Ishikawa (cell line): ENCODE measurements at regions not wholly inside any gene's neighbourhood (a gene's known extent, or its start where the extent isn't known, plus 50 kb on each side); places are given as distances from the start of the nearest gene placed in this dataset.

Experiments used
- CEBPB ChIP-seq: IDR thresholded peaks from 2 replicates; pipeline ENCODE4 v1.6.1; 2012
- CREB1 ChIP-seq: IDR thresholded peaks from 2 replicates; pipeline ENCODE4 v1.6.1; 2012; ENCODE audit warnings: low read depth
- EGR1 ChIP-seq: IDR thresholded peaks from 2 replicates; pipeline ENCODE4 v1.6.1; 2012
- EP300 ChIP-seq: IDR thresholded peaks from 2 replicates; pipeline ENCODE4 v1.6.1; 2012; ENCODE audit warnings: borderline replicate concordance
- FOXM1 ChIP-seq: IDR thresholded peaks from 2 replicates; pipeline ENCODE4 v1.6.1; 2012; ENCODE audit warnings: low read depth, borderline replicate concordance
- NFIC ChIP-seq: IDR thresholded peaks from 2 replicates; pipeline ENCODE4 v1.6.1; 2012
- RAD21 ChIP-seq: IDR thresholded peaks from 2 replicates; pipeline ENCODE4 v1.6.1; 2012; ENCODE audit warnings: low read depth
- TAF1 ChIP-seq: IDR thresholded peaks from 2 replicates; pipeline ENCODE4 v1.6.1; 2012; ENCODE audit warnings: low read depth, mild to moderate bottlenecking
- TCF12 ChIP-seq: IDR thresholded peaks from 2 replicates; pipeline ENCODE4 v1.6.1; 2012; ENCODE audit warnings: low read depth
- TEAD4 ChIP-seq: IDR thresholded peaks from 2 replicates; pipeline ENCODE4 v1.6.1; 2012
- YY1 ChIP-seq: IDR thresholded peaks from 2 replicates; pipeline ENCODE4 v1.6.1; 2012; ENCODE audit warnings: low read depth
- ZBTB7A ChIP-seq: IDR thresholded peaks from 2 replicates; pipeline ENCODE4 v1.6.1; 2012; ENCODE audit warnings: low read depth
- TF ChIP-seq, protein P1 (sequence below): IDR thresholded peaks from 2 replicates; pipeline ENCODE4 v1.6.1; 2012
- TF ChIP-seq, protein P2 (sequence below): IDR thresholded peaks from 2 replicates; pipeline ENCODE4 v1.6.1; 2012
- TF ChIP-seq, protein P3 (sequence below): IDR thresholded peaks from 2 replicates; pipeline ENCODE4 v1.6.1; 2012; ENCODE audit warnings: low read depth, mild to moderate bottlenecking

DNA sequence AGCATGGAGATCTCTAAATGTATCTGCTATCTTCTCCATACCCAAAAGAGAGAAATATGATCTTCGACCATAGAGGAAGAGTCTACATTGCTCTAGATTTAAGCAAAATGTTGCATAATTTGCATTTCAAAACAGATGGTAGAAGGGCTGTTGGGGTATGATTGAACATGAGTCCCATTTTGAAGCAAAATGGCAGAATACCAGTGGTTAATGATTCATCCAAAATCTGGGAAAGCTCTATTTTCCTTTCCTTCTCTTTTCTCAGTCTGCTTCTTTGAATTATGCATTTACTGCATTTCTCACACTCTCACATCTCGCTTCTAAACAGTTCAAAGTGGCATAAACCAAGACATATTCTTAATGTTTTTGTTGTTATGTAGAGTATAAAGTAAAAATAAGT is 178.5 kb downstream of the MACC1 start:
- TF ChIP-seq TCF12: no peak
- TF ChIP-seq ZBTB7A: no peak
- no peak for TF ChIP-seq EP300
- no peak for TF ChIP-seq CREB1
- TF ChIP-seq RAD21: no peak
- TF ChIP-seq, protein P1, sequence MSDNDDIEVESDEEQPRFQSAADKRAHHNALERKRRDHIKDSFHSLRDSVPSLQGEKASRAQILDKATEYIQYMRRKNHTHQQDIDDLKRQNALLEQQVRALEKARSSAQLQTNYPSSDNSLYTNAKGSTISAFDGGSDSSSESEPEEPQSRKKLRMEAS: no peak
- no peak for TF ChIP-seq EGR1
- TF ChIP-seq FOXM1: no peak
- no peak for TF ChIP-seq CEBPB
- TF ChIP-seq YY1: no peak
- no peak for TF ChIP-seq NFIC

DNA sequence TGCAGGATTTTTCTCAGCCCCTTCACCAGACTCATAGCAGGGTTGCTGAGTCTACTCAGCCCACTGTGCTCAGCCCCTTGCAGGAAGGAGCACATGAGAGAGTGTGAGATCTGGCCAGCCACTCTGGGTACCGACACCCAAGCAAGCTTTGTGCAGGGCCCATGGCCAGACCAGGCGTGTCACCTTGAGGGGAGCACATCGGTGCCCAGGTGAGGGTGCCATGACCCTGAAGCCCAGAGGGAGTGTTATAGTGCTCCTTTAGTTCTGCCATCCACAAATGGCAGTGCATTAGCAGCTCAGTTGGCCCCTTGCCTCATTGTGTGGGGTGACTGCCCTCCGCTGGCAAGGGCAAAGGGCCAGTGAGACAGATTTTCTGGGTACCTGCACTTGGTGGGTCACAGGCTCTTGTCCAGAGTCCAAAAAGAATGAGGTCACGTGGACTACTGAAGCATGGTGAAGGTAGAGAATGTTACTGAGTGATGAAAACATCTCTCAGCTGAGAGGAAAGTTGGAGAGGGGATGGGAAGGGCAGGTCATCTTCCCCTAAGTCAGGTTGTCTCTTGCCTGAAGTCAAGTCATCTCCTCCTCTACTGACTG is 181.8 kb downstream of the MACC1 start:
- TF ChIP-seq NFIC (no peak), CREB1 (no peak), YY1 (no peak), TAF1 (no peak), CEBPB (no peak), TEAD4 (no peak), FOXM1 (no peak), TCF12 (no peak), EGR1 (no peak), ZBTB7A (no peak), EP300 (no peak), RAD21 (no peak)
- TF ChIP-seq, protein P2, sequence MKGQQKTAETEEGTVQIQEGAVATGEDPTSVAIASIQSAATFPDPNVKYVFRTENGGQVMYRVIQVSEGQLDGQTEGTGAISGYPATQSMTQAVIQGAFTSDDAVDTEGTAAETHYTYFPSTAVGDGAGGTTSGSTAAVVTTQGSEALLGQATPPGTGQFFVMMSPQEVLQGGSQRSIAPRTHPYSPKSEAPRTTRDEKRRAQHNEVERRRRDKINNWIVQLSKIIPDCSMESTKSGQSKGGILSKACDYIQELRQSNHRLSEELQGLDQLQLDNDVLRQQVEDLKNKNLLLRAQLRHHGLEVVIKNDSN: no peak
- TF ChIP-seq, protein P1: no peak
- TF ChIP-seq, protein P3, sequence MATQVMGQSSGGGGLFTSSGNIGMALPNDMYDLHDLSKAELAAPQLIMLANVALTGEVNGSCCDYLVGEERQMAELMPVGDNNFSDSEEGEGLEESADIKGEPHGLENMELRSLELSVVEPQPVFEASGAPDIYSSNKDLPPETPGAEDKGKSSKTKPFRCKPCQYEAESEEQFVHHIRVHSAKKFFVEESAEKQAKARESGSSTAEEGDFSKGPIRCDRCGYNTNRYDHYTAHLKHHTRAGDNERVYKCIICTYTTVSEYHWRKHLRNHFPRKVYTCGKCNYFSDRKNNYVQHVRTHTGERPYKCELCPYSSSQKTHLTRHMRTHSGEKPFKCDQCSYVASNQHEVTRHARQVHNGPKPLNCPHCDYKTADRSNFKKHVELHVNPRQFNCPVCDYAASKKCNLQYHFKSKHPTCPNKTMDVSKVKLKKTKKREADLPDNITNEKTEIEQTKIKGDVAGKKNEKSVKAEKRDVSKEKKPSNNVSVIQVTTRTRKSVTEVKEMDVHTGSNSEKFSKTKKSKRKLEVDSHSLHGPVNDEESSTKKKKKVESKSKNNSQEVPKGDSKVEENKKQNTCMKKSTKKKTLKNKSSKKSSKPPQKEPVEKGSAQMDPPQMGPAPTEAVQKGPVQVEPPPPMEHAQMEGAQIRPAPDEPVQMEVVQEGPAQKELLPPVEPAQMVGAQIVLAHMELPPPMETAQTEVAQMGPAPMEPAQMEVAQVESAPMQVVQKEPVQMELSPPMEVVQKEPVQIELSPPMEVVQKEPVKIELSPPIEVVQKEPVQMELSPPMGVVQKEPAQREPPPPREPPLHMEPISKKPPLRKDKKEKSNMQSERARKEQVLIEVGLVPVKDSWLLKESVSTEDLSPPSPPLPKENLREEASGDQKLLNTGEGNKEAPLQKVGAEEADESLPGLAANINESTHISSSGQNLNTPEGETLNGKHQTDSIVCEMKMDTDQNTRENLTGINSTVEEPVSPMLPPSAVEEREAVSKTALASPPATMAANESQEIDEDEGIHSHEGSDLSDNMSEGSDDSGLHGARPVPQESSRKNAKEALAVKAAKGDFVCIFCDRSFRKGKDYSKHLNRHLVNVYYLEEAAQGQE: no peak

DNA sequence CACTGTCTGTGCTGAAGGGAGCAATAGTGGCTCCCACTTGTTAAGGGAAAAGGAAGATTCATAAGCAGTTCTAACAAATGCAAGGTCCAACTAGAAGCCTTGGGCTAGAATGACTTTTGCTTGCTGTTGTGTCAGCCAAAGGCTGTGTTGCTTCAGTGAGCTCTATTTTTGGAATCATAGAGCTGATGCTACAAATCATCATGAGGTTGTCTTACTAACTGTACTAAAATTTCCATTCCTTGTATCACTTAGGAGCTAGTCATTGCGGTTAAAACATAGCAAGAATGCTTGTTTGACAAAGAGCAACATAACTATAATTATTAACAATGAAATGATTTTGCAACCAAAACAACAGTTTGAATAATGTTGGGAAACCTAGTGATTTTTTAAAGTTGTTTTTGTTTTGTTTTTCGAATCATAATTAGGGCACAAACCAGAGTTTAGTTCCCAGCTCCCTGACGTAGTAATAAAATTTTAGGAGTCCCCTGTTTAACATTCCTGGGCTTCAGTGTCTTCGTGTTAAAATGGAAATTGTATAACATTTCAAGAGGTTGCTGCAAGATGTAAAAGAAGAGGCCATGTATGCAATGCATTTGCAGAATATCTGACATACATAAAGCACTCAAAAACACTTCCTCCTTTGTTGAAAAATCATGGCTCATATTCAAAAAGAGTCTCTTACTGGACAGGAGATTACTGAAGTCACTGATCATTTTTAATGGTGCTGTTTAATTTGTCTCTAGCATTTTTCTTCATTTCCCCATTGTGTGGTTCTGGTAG is 183.4 kb downstream of the MACC1 start:
- TF ChIP-seq YY1 (no peak), TEAD4 (no peak), EP300 (no peak), NFIC (no peak), TCF12 (no peak), FOXM1 (no peak), ZBTB7A (no peak), RAD21 (no peak), EGR1 (no peak), CREB1 (no peak), TAF1 (no peak), CEBPB (no peak)
- TF ChIP-seq, protein P3: no peak
- TF ChIP-seq, protein P1: no peak
- TF ChIP-seq, protein P2: no peak

DNA sequence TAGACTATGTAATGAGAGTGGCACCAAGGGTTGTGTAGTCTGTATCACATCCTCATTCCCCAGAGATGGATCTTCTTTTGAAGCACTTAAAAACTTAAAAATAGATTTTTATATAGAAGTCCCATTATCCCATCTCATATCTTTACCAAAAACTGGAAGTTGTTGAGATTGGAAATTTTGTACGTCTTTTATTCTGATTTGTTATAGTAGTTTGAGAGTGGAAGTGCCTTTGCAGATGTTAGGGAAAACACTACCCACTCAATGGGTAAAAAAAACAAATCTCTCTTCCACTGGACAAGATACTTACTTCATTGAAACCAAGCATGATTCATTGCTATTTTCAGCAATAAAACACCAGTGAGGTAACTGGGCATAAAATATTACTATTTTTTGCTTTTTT is 184.4 kb downstream of the MACC1 start:
- TF ChIP-seq CREB1 (no peak), TCF12 (no peak), TAF1 (no peak), RAD21 (no peak), ZBTB7A (no peak), CEBPB (no peak), TEAD4 (no peak)
- TF ChIP-seq, protein P2: no peak

- no peak for TF ChIP-seq EP300
- TF ChIP-seq, protein P3: no peak
- TF ChIP-seq CEBPB: no peak
- TF ChIP-seq, protein P1: no peak
- no peak for TF ChIP-seq ZBTB7A
- no peak for TF ChIP-seq YY1
- no peak for TF ChIP-seq TAF1
- TF ChIP-seq, protein P2: no peak
- no peak for TF ChIP-seq FOXM1
- TF ChIP-seq NFIC: no peak
- TF ChIP-seq TCF12: no peak
- no peak for TF ChIP-seq CREB1
- TF ChIP-seq RAD21: no peak
- no peak for TF ChIP-seq EGR1
- TF ChIP-seq TEAD4: no peak
These were observed 186.2 kb downstream of the MACC1 start for GRCh38 chr7:20030915-20031362.
